Activated CD8-positive, alpha-beta memory T cell treated with anti-CD3 and anti-CD28 coated beads, Interleukin-2, amount 50 U/mL, for 48 hours (primary cell): ENCODE measurements at regions not wholly inside any gene's neighbourhood (a gene's known extent, or its start where the extent isn't known, plus 50 kb on each side); places are given as distances from the start of the nearest gene placed in this dataset.
"Not testable (repeated sequence)": the region's sequence is repeated elsewhere in the genome, so short reads cannot be mapped to it uniquely, and the experiment has no call there.

Source experiments
- DNase-seq: peaks from one replicate; pipeline ENCODE4 v3.0.0-alpha.2; 2020

GRCh38 chr2:59296279-59296678 is 1055.2 kb upstream of the FANCL start:
- no peak for DNase-seq

DNA sequence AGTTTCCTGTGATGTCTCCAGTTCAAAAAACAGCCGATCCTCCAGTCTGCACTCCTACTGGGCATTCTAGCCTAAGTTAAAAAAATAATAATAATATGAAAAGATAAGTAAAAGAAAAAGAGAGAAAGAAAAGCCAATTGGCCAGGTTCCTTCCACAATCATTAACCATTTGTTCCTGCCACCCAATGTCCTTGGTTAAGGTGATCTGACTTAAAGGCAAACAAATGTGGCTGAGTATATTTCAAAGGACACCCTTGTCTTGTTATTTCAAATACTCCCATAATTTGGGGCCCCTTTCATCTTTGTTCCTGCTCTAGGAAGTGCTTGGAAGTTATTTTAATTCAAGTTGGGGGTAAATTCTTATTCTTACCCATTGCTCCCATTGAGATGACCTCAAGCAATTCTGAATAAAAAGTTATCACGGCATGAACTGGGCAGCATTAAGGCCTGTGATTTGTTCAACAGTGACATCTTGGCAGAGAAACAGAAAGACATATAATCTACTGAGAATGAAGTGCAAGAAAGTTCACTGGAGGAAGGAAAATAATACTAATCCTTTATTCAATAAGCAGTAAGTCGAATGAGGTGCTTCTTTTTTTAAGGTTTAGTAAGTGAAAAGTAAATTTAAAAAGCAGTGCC is 1054.5 kb upstream of the FANCL start:
- DNase-seq, result no peak

GRCh38 chr2:59288771-59289170 is 1047.6 kb upstream of the FANCL start:
- no peak for DNase-seq

DNA sequence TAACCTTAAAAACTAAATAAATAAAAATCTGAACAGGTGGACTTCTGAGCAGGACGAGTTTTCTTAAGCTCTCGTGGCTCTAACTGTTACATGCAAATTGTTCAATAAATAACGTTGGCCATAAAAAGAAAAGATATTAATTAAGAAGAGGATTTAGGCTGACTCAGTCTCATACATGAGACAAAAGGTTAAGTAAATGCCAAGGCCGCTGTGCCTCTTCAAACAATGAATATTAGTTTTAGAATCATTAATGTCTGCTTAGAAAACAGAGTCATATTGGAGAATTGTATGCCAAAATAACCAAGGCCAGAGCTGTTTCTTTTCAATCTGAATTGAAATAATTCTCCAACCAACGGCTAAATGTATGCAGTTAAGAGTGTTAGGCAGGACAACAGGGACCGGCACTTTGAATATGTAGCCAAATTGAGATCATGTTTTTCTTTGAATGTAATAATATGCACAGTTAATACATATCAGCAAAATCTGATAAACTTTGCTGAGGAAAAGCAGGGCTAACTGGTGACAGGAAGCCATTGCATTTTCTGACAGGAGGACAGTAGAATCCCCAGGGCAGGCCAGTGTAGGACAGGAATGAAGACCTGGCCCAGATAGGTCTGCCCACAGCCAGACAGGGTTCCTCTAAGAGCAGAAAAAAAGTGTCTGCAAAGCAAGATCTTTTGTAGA is 1041.4 kb upstream of the FANCL start:
- no peak for DNase-seq

DNA sequence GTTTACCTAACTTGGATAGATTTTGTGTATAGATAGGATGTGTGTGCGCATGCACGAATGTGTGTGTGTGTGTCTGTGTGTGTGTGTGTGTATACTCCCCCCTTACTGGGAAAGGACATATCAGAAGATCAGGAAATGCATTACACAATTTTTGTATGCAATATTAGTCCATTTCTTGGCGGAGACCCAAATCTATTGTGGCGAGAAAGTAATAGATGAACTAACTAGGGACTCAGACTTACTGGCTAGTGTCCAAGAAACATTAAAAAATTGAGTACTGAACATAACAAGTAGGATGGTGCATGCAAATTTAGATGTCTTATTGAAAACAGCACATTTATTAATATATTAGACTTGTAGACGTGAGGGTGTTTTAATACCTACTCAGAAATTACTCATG is 1036.5 kb upstream of the FANCL start:
- DNase-seq, result no peak

GRCh38 chr2:59276917-59277316 is 1035.8 kb upstream of the FANCL start:
- DNase-seq, result no peak

DNA sequence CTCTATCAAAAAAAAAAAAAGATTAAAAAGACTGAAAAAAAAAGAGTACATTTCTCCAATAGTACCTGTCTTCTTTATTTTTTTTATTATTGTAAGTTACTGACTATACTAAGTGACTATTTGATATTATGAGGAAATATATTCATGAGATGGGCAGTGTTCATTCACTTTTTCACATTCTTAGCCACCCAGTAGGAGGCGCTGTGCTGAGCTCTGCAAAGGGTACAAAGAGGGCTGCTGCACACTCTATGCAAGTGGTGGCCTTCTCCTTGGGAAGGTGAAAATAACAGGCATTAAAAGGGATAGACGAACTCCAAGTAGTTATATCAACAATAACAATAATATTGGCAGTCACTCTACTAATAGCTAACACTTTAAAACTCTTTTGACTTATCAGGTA is 1034.9 kb upstream of the FANCL start:
- no peak for DNase-seq

DNA sequence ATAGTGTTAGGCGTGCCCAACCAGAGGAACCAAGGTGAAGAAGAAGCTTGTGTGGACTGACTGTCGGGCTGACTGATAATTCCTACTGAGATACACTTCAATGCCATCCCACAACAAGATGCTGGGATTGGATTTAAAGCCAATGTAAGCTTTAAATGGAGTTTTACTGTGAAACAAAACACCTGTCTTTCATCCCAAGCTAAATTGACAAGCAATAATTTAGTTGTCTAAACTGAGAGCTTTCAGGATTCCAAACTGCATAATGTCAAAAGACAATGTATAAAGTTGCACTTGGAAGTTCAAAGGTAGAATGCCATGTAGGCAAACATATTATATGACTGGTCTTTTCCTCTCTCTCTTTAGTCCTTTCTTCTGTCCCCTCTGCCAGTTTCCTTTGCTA is 1025.3 kb upstream of the FANCL start:
- no peak for DNase-seq

- no peak for DNase-seq
Observed at GRCh38 chr2:59259913-59260312, 1018.8 kb upstream of the FANCL start.

- no peak for DNase-seq
Observed at GRCh38 chr2:59256290-59256689, 1015.2 kb upstream of the FANCL start.

- DNase-seq, result no peak
Observed at GRCh38 chr2:59254279-59254678, 1013.2 kb upstream of the FANCL start.

- no peak for DNase-seq
Observed at GRCh38 chr2:59250307-59250677, 1009.2 kb upstream of the FANCL start.

- no peak for DNase-seq
Observed at GRCh38 chr2:59249441-59250306, 1008.5 kb upstream of the FANCL start.

GRCh38 chr2:59239146-59239545 is 998.0 kb upstream of the FANCL start:
- DNase-seq, result no peak

GRCh38 chr2:59237311-59237710 is 996.2 kb upstream of the FANCL start:
- no peak for DNase-seq

DNA sequence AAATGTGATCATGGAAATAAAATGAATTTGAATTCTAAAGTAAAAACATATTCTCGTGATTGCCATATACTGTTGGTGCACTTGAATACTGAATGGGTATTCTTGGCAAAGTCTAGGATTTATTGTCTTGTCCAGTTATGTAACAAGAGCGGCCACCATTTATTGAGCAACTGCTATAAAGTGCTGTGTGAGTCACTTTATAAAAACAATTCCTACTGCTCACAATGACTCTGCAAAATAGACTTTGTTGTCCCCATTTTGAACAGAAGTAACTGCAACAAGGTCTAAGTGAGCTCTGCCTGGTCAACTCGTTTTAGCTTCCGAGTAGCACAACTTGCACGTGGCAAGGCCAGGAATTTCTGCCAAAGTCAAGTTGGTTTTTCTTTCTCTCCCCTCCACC is 995.6 kb upstream of the FANCL start:
- no peak for DNase-seq

- no peak for DNase-seq
Observed at GRCh38 chr2:59233920-59234319, 992.8 kb upstream of the FANCL start.

GRCh38 chr2:59233448-59233847 is 992.3 kb upstream of the FANCL start:
- no peak for DNase-seq

GRCh38 chr2:59232394-59233165 is 991.5 kb upstream of the FANCL start:
- DNase-seq, result no peak

- DNase-seq, result not testable (repeated sequence)
Observed at GRCh38 chr2:59226362-59226761, 985.2 kb upstream of the FANCL start.

DNA sequence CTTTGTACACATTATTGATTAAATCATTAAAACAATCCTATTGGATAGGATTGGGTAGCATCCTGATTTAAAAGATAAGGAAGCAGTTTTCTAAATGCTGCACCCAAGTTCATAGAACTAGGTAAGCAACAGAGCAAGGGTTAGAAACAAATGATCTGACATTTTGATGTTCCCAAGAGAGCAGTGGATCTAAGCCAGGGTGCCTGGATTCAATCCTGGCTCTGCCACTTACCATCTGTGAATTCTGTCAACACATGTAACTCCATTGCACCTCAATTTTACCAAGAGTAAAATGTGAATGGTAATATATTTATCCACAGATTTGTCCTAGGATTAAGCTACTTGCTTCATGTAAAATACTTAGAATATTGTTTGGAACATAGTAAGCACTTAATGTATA is 982.6 kb upstream of the FANCL start:
- no peak for DNase-seq

DNA sequence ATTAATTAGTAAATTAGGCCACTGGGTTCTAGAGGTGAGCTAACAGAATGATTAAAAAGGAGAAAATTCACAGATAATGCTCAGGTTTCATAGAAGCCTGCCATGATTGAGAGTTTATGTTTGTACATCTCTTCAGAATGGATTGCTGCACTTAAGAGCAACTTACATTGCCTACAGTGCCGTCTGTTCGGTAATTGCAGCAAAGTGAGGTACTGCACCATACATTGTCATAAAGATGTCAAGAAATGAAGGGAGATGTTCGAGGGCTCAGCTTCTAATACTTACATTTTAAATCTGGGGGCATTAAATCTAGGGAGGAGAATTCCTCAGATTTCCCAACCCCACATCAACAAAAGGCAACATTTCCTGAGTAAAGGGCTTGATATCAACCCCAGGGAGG is 976.2 kb upstream of the FANCL start:
- no peak for DNase-seq

DNA sequence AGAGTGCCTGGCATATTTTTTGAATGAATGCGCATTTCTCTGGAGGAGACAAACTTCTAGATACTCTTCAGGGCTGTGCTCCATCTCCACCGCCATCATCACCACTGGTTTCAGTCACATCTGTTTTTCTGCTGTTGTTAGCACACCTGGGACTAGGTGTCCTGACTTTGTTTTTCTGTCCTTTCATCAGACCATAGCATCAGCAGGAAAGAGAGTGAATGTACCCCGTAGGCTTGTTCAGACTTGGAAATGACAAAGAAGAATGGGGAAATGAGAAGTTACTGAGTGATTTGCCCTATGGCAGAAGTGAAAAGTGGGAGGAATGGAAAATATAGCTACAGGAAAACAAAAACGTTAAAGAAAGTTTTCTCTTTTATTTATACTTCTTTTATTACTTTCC is 965.2 kb upstream of the FANCL start:
- DNase-seq, result no peak
